Activated CD8-positive, alpha-beta T cell treated with anti-CD3 and anti-CD28 coated beads, Interleukin-2, amount 10 ng/mL, durations not matched to agents 7 days and 5 days (primary cell): ENCODE measurements at regions not wholly inside any gene's neighbourhood (a gene's known extent, or its start where the extent isn't known, plus 50 kb on each side); places are given as distances from the start of the nearest gene placed in this dataset.
"Not testable (repeated sequence)": the region's sequence is repeated elsewhere in the genome, so short reads cannot be mapped to it uniquely, and the experiment has no call there.

Experiments
- ATAC-seq: fragments of 150-1000 bp; cut with Tn5 transposase; one replicate; pipeline ENCODE4 v1.10.0; 2021; ENCODE audit warnings: moderate library complexity
- CTCF ChIA-PET: fragments of 350-600 bp; sonication (Branson Sonifier 250); formaldehyde crosslinking; loops from one replicate; lab custom pipeline; 2021; ENCODE audit warnings: antibody characterized with exemption; lab: Charles Lee
- POLR2A ChIA-PET: fragments of 350-600 bp; sonication (Branson Sonifier 250); formaldehyde crosslinking; loops from one replicate; lab custom pipeline; 2021; ENCODE audit warnings: antibody characterized with exemption; lab: Charles Lee
- DNase-seq: peaks from one replicate; pipeline ENCODE4 v3.0.0-alpha.2; 2020
- H3K27ac Mint-ChIP-seq: one replicate; pipeline ENCODE4 v1.8.0; 2021; ENCODE audit warnings: mild to moderate bottlenecking, mixed read lengths
- H3K27me3 Mint-ChIP-seq: one replicate; pipeline ENCODE4 v1.8.0; 2021; ENCODE audit warnings: low read depth, mixed read lengths
- H3K36me3 Mint-ChIP-seq: one replicate; pipeline ENCODE4 v1.8.0; 2021; ENCODE audit warnings: low read depth, mixed read lengths
- H3K4me1 Mint-ChIP-seq: one replicate; pipeline ENCODE4 v1.8.0; 2021; ENCODE audit warnings: low read depth, mixed read lengths
- H3K4me3 Mint-ChIP-seq: one replicate; pipeline ENCODE4 v1.8.0; 2021; ENCODE audit warnings: mild to moderate bottlenecking, mixed read lengths
- H3K9me3 Mint-ChIP-seq: one replicate; pipeline ENCODE4 v1.8.0; 2022; ENCODE audit warnings: mixed read lengths; ENCODE audit not compliant: insufficient read depth

GRCh38 chr1:181318858-181319235 is 164.5 kb upstream of the CACNA1E start:
- H3K27me3 Mint-ChIP-seq = peaks cover 71% of the 10 kb centered on the region
- H3K36me3 Mint-ChIP-seq = no peaks in the 10 kb centered on the region
- peak overlapping the region; percentile 52 for H3K4me3 Mint-ChIP-seq
- ATAC-seq = no peak
- DNase-seq = peak; percentile 31
- H3K9me3 Mint-ChIP-seq = no peaks in the 10 kb centered on the region
- CTCF ChIA-PET = interaction anchor here (0.8 to 1.9 kb wide), 2 partner anchors 105 to 106 kb away, joined by 3 to 5 read pairs; no protein-coding TSS in a partner anchor
- POLR2A ChIA-PET = no interaction called here
- peaks cover 30% of the 10 kb centered on the region for H3K4me1 Mint-ChIP-seq
- H3K27ac Mint-ChIP-seq = no peak overlapping the region

GRCh38 chr1:181319907-181320306 is 163.4 kb upstream of the CACNA1E start:
- H3K27me3 Mint-ChIP-seq = peaks cover 61% of the 10 kb centered on the region
- H3K36me3 Mint-ChIP-seq = no peaks in the 10 kb centered on the region
- no peaks in the 10 kb centered on the region for H3K9me3 Mint-ChIP-seq
- H3K4me3 Mint-ChIP-seq = no peak overlapping the region
- ChIA-PET POLR2A (no interaction called here), CTCF (interaction anchor here (0.8 to 1.9 kb wide), 2 partner anchors 103 to 105 kb away, joined by 3 to 5 read pairs; no protein-coding TSS in a partner anchor)
- DNase-seq = peak; percentile 12
- peaks cover 28% of the 10 kb centered on the region for H3K4me1 Mint-ChIP-seq
- ATAC-seq = no peak
- H3K27ac Mint-ChIP-seq = no peak overlapping the region

DNA sequence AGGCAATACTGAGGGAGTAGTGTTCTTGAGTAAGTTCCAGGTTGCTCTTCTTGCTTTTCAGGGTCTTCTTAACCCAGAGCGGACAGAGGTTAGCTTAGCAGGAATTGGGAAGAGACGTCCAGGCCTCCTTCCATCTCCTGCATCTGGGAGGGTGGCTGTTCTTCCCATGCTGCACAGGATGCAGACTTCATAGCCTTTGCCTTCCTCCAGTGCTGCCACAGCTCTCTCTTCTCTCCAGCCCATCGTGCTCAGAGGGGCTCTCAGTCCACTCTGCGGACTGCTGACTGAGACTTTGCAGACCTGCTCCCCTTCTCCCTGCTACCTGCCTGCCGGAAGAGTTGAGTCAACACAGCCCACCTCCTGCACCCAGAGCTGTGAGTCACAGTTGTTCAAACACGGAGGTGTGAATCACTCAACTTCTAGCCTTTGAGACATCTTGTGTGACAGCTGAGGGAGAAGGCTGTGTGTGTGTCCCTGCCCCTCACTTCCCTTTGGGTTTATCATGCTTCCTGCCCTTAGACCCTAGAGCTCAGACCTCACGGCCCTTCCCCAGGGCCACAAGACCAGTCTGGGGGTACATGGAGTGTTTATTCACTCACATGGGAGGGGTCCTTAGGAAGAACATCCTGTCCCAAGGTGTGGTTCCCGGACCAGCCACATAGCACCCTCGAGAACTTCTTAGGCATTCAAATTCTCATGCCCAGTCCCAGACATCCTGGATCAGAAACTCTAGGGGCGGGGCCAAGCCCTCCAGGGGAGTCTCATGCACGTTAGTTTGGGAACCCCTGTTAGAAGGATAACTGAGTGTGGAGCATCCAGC is 158.3 kb upstream of the CACNA1E start:
- peak overlapping the region; percentile 68 for H3K27ac Mint-ChIP-seq
- ChIA-PET CTCF (interaction anchor here (1.2 kb wide), 1 partner anchor 105 kb away, joined by 3 read pairs; no protein-coding TSS in a partner anchor), POLR2A (no interaction called here)
- peaks cover 15% of the 10 kb centered on the region for H3K4me1 Mint-ChIP-seq
- no peaks in the 10 kb centered on the region for H3K36me3 Mint-ChIP-seq
- ATAC-seq (peak; percentile 78), DNase-seq (peak; percentile 53)
- H3K4me3 Mint-ChIP-seq = no peak overlapping the region
- no peaks in the 10 kb centered on the region for H3K9me3 Mint-ChIP-seq
- H3K27me3 Mint-ChIP-seq = peaks cover 14% of the 10 kb centered on the region

DNA sequence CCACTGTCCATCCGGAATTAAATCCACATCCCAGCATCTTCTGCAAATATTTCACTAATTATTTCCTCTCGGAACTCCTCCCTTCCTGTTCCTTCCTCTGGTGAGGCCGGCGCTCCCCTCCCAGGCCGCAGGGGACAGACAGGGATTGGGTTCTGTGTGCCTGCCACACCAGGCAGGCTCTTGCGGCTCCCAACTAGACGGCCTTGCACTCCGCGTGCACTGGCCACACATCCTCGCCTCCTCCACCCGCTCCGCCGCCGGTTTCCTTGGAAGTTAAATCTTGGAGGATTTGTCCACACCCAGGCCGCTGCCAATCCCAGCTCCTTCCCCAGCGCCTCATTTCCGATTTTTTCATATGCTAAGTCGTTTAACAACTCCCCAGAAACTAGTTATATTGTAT is 157.6 kb upstream of the CACNA1E start:
- CTCF ChIA-PET = interaction anchor here (1.2 kb wide), 1 partner anchor 105 kb away, joined by 3 read pairs; no protein-coding TSS in a partner anchor
- H3K27ac Mint-ChIP-seq, ATAC-seq, H3K9me3 Mint-ChIP-seq, H3K4me3 Mint-ChIP-seq, DNase-seq, POLR2A ChIA-PET, H3K27me3 Mint-ChIP-seq, H3K36me3 Mint-ChIP-seq: not testable (repeated sequence)
- peaks cover 15% of the 10 kb centered on the region for H3K4me1 Mint-ChIP-seq

- H3K27ac Mint-ChIP-seq = no peak overlapping the region
- H3K4me3 Mint-ChIP-seq = no peak overlapping the region
- H3K4me1 Mint-ChIP-seq = peaks cover 15% of the 10 kb centered on the region
- CTCF ChIA-PET = no interaction called here
- no peak for ATAC-seq
- H3K9me3 Mint-ChIP-seq = no peaks in the 10 kb centered on the region
- DNase-seq = no peak
- H3K27me3 Mint-ChIP-seq = peaks cover 2% of the 10 kb centered on the region
- H3K36me3 Mint-ChIP-seq = no peaks in the 10 kb centered on the region
- POLR2A ChIA-PET = no interaction called here
Measured at GRCh38 chr1:181326348-181326747, 157.0 kb upstream of the CACNA1E start.

DNA sequence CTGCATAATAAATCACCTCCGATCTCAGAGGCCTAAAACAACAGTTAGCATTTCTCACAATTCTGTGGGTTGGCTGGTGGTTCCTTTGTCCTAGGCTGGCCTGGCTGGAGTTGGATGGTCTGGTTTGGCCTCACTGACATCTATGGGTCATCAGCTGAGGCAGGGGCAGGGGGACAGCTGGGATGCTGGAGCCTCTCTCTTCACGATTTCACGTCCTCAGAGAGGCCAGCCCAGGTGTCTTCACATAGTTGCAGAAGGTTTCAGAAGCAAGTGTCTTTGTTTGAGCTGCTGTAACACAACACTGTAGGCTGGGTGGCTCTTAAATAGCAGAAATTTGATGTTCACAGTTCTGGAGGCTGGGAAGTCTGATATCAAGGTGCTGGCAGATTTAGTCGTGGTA is 155.5 kb upstream of the CACNA1E start:
- no peak overlapping the region for H3K4me3 Mint-ChIP-seq
- H3K4me1 Mint-ChIP-seq = peaks cover 15% of the 10 kb centered on the region
- ChIA-PET CTCF (no interaction called here), POLR2A (no interaction called here)
- DNase-seq (no peak), ATAC-seq (no peak)
- H3K9me3 Mint-ChIP-seq = no peaks in the 10 kb centered on the region
- H3K27ac Mint-ChIP-seq = no peak overlapping the region
- no peaks in the 10 kb centered on the region for H3K36me3 Mint-ChIP-seq
- H3K27me3 Mint-ChIP-seq = no peaks in the 10 kb centered on the region

GRCh38 chr1:181334724-181335123 is 148.6 kb upstream of the CACNA1E start:
- H3K9me3 Mint-ChIP-seq = no peaks in the 10 kb centered on the region
- H3K27ac Mint-ChIP-seq = no peak overlapping the region
- POLR2A ChIA-PET = no interaction called here
- ATAC-seq = no peak
- no peaks in the 10 kb centered on the region for H3K4me1 Mint-ChIP-seq
- H3K36me3 Mint-ChIP-seq = no peaks in the 10 kb centered on the region
- CTCF ChIA-PET = no interaction called here
- H3K27me3 Mint-ChIP-seq = no peaks in the 10 kb centered on the region
- DNase-seq = no peak
- H3K4me3 Mint-ChIP-seq = no peak overlapping the region

DNA sequence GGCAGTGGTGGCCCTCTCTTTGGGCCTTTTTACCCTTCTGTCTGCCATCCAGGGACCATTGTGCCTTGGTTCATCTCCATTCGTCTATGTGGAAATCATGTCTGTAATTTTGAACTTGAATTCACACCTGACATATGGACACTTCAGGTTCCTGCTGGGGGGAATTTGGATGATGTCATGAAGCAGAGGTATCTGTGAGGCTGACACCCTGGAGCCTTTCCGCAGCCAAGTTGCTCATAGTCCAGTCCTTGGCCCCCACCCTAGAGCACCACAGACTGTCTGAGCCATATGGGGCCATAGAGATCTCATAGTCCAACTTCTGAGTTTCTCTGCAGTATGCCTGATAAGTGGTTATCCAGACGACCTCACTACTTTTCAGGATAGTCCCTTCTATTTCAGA is 147.7 kb upstream of the CACNA1E start:
- no peaks in the 10 kb centered on the region for H3K9me3 Mint-ChIP-seq
- no peaks in the 10 kb centered on the region for H3K36me3 Mint-ChIP-seq
- POLR2A ChIA-PET = no interaction called here
- H3K27me3 Mint-ChIP-seq = no peaks in the 10 kb centered on the region
- H3K27ac Mint-ChIP-seq = no peak overlapping the region
- H3K4me1 Mint-ChIP-seq = no peaks in the 10 kb centered on the region
- CTCF ChIA-PET = no interaction called here
- H3K4me3 Mint-ChIP-seq = no peak overlapping the region
- DNase-seq = no peak
- ATAC-seq = no peak

GRCh38 chr1:181341026-181341632 is 142.2 kb upstream of the CACNA1E start:
- Mint-ChIP-seq H3K4me3 (no peak overlapping the region), H3K27ac (no peak overlapping the region), H3K27me3 (peaks cover 4% of the 10 kb centered on the region), H3K9me3 (no peaks in the 10 kb centered on the region), H3K36me3 (no peaks in the 10 kb centered on the region), H3K4me1 (peaks cover 9% of the 10 kb centered on the region)
- ChIA-PET POLR2A (no interaction called here), CTCF (no interaction called here)
- DNase-seq (no peak), ATAC-seq (no peak)

GRCh38 chr1:181344091-181344490 is 139.2 kb upstream of the CACNA1E start:
- no peak for DNase-seq
- no peak for ATAC-seq
- H3K4me3 Mint-ChIP-seq = no peak overlapping the region
- H3K4me1 Mint-ChIP-seq = peaks cover 13% of the 10 kb centered on the region
- ChIA-PET CTCF (no interaction called here), POLR2A (no interaction called here)
- H3K27ac Mint-ChIP-seq = no peak overlapping the region
- peaks cover 4% of the 10 kb centered on the region for H3K27me3 Mint-ChIP-seq
- no peaks in the 10 kb centered on the region for H3K9me3 Mint-ChIP-seq
- H3K36me3 Mint-ChIP-seq = no peaks in the 10 kb centered on the region

- Mint-ChIP-seq H3K36me3 (no peaks in the 10 kb centered on the region), H3K27ac (no peak overlapping the region), H3K27me3 (peaks cover 4% of the 10 kb centered on the region), H3K9me3 (no peaks in the 10 kb centered on the region), H3K4me3 (no peak overlapping the region), H3K4me1 (peaks cover 13% of the 10 kb centered on the region)
- ChIA-PET CTCF (interaction anchor here (0.9 kb wide), 1 partner anchor 80 kb away, joined by 3 read pairs; no protein-coding TSS in a partner anchor), POLR2A (no interaction called here)
- ATAC-seq = no peak
- DNase-seq = no peak
Measured at GRCh38 chr1:181345146-181345545, 138.2 kb upstream of the CACNA1E start.
